Activated CD8-positive, alpha-beta memory T cell treated with anti-CD3 and anti-CD28 coated beads for 36 hours (primary cell): ENCODE measurements at regions not wholly inside any gene's neighbourhood (a gene's known extent, or its start where the extent isn't known, plus 50 kb on each side); places are given as distances from the start of the nearest gene placed in this dataset.

Experiments
- CTCF ChIA-PET: fragments of 350-600 bp; sonication (Branson Sonifier 250); formaldehyde crosslinking; loops from one replicate; lab custom pipeline; 2021; ENCODE audit warnings: antibody characterized with exemption; lab: Charles Lee
- POLR2A ChIA-PET: fragments of 350-600 bp; sonication (Branson Sonifier 250); formaldehyde crosslinking; loops from one replicate; lab custom pipeline; 2021; ENCODE audit warnings: antibody characterized with exemption; lab: Charles Lee

GRCh38 chr11:37788141-37788877 lies 1190.3 kb upstream of the RAG2 start:
- ChIA-PET POLR2A (no interaction called here), CTCF (no interaction called here)

DNA sequence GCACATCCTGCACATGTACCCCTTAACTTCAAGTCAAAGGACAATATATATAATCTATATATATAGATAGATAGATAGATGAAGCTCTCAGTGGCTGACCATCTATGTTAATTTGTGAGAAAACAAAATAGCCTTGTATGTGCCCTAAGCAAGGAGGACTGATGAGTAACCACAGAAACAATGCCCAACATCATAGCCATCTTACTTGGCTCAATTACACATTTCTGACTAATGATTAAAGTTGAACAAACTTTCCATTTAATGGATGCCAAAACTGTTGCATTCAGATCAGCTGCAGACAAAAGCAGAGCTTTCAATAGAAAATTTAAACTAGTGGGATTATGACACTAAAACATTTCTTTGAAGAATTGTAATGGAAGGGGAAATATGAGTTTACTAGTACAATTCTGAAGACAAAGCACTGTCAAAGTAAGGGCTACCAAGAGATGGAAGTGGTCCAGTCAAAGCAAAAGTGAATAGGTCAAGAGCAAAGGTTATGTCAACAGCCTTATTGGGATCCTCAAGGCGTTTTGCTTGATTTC lies 1188.2 kb upstream of the RAG2 start:
- ChIA-PET POLR2A (no interaction called here), CTCF (no interaction called here)

- ChIA-PET POLR2A (no interaction called here), CTCF (no interaction called here)
Measured at GRCh38 chr11:37774441-37774840, 1176.4 kb upstream of the RAG2 start.

GRCh38 chr11:37770145-37770544 lies 1172.1 kb upstream of the RAG2 start:
- ChIA-PET CTCF (no interaction called here), POLR2A (no interaction called here)

- POLR2A ChIA-PET, result no interaction called here
- CTCF ChIA-PET, result no interaction called here
Measured at GRCh38 chr11:37762079-37762478, 1164.0 kb upstream of the RAG2 start.

- ChIA-PET POLR2A (no interaction called here), CTCF (no interaction called here)
Measured at GRCh38 chr11:37755521-37755920, 1157.5 kb upstream of the RAG2 start.

- ChIA-PET POLR2A (no interaction called here), CTCF (no interaction called here)
Measured at GRCh38 chr11:37748641-37749040, 1150.6 kb upstream of the RAG2 start.

DNA sequence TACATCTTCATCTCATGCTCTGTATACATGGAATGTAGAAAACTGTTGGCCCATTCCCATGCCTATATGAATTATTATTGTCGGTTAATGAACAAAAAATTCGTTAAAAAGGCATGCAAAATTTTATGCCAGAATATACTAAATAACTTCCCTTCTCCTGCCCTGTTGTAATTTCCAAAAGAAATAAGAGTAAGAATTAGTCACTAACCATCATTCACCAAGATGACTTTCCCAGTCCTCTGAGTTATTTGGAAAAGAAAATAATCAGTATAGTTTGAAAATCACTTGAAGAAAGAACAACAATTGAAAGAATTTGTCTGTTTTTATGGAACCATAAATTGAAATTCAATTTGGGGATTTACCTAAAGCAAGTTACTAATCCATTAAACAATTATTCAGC lies 1149.1 kb upstream of the RAG2 start:
- CTCF ChIA-PET, result no interaction called here
- POLR2A ChIA-PET, result no interaction called here

- ChIA-PET CTCF (no interaction called here), POLR2A (no interaction called here)
Measured at GRCh38 chr11:37727371-37727770, 1129.3 kb upstream of the RAG2 start.

DNA sequence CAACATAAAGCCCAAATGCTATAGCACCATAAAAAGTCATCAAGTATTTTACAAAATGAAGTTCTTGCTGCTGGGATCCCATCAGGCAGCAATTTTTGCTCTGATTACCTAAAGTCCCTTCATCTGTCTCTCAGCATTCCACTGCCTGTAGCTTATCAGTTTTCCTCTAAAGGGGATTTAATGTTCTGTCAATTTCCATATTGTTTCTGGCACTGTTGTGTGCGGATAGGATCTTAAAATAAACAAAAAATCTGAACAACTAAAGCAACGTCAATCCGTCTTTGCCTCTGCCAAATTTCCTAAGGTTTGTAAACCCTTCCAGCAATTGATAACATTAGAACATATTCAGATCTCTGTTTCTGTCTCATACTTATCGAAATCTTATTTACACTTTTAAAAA lies 1126.3 kb upstream of the RAG2 start:
- CTCF ChIA-PET, result no interaction called here
- POLR2A ChIA-PET, result no interaction called here

DNA sequence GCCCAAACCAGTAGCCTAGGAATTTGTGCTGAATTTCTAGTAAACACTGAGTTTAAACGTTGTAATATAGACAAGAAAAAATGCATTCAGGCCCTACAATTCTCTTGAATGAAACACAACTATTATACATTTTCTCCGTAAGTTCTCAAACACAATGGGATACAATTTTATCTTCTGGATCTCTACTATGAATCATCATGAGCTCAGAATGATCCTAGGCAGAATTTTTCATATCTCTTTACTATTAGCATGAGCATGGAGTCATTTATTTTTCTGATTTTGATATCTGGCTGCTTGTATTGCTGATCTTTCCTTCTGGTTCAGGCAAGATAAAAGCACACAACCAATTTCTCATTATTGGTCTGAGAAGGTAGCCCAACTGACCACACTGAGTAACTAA lies 1123.4 kb upstream of the RAG2 start:
- ChIA-PET POLR2A (no interaction called here), CTCF (no interaction called here)

- ChIA-PET POLR2A (no interaction called here), CTCF (no interaction called here)
Measured at GRCh38 chr11:37718431-37718999, 1120.5 kb upstream of the RAG2 start.

DNA sequence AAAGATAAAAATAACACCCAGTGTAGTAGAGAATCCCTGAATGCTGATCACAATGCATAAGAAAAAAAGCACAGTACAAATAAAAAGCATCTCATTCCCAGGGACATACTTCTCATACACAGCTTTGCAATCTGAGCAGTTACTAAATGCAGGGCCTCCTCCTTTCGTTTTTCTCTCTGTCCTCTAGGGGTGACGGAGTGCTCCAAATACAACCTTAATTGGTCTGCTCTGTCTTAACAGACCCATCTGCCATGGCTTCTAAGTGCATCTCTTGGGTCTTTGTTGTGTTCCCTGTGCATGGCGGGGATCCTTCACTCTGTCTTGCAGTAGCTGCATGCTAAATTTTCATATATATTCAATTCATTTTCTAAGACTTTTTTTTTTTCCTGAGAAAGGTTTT lies 1114.2 kb upstream of the RAG2 start:
- ChIA-PET POLR2A (no interaction called here), CTCF (no interaction called here)

DNA sequence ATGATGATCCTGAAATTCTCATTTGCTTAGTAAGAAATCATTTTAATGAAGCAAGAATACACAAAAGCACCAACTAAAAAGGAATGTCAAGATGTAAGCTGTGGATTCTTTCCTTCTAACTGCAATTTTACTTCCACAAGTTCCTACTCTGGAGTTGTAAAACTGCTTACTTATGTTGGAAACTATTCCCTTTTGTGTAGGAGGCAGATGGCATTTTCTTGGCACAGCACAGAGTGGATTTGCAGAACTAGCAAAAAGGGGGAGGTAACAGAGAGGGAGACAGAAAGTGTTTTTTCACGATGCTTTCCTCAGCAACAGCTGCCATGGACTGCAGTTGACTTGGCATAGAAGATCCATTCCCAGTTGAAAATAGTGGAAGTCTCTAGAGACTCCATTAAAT lies 1112.0 kb upstream of the RAG2 start:
- ChIA-PET POLR2A (no interaction called here), CTCF (no interaction called here)

DNA sequence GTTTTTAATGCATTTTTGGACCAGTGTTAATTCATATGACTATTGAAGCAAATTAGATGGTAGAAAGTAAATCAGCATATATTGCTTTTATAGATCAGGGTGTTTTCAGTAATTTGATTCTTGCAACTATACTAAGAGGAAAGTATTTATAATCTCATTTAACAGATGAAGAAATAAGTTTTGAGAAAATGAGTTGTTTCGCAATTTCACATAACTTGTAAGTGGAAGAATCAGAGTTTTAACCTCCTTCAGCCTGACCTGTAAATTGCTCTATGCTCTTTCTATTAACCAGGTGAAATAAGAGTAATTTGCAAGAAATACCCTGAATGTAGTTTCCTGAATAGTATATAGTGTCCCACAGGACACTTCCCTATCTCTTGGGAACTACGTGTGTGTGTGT lies 1106.8 kb upstream of the RAG2 start:
- POLR2A ChIA-PET, result no interaction called here
- CTCF ChIA-PET, result no interaction called here

GRCh38 chr11:37699644-37700043 lies 1101.6 kb upstream of the RAG2 start:
- POLR2A ChIA-PET, result no interaction called here

GRCh38 chr11:37695283-37695682 lies 1097.2 kb upstream of the RAG2 start:
- CTCF ChIA-PET, result no interaction called here
- POLR2A ChIA-PET, result no interaction called here

More at GRCh38 chr11:37699644-37700043, 1101.6 kb upstream of the RAG2 start:
- CTCF ChIA-PET, result no interaction called here

DNA sequence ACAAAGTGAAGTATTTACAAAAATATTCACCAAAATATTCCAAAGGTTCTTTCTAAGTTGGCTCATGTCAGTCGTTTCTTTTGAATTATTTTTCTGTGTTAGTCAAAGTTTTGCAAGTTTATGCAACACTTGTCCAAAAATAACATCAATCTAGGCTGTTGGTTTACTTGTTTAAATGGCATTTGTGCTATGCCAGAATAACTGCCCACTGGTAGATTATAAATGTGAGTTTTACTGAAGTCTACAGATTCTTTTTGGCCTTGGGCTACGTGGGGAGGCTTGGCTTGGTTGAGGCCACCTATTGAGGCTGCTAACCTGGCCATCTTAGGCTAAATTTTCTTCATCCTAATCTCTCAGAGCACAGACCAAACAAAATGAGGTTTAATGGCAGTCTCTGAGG lies 1091.9 kb upstream of the RAG2 start:
- ChIA-PET CTCF (no interaction called here), POLR2A (no interaction called here)

- ChIA-PET POLR2A (no interaction called here), CTCF (no interaction called here)
Measured at GRCh38 chr11:37688456-37688855, 1090.4 kb upstream of the RAG2 start.

- ChIA-PET CTCF (no interaction called here), POLR2A (no interaction called here)
Measured at GRCh38 chr11:37687130-37687529, 1089.1 kb upstream of the RAG2 start.

GRCh38 chr11:37671321-37671720 lies 1073.3 kb upstream of the RAG2 start:
- ChIA-PET CTCF (no interaction called here), POLR2A (no interaction called here)
